GM12878 (cell line): ENCODE measurements at regions not wholly inside any gene's neighbourhood (a gene's known extent, or its start where the extent isn't known, plus 50 kb on each side); places are given as distances from the start of the nearest gene placed in this dataset.

Experiments used
- ATAC-seq: fragments of 200-7000 bp; cut with Tn5 transposase; 3 replicates; pipeline ENCODE4 v1.9.1; 2020; ENCODE audit warnings: mild to moderate bottlenecking, moderate library complexity
- BruUV-seq: library from RNA; stranded (reverse); fragments of 400-500 nt; replicated peaks from 2 replicates; lab custom pipeline; 2021; lab: Mats Ljungman, UMichigan
- CTCF ChIA-PET: fragments of 300-600 bp; sonication (Branson Sonifier 250); formaldehyde crosslinking; extraction: SDS; loops from one replicate; lab custom pipeline; 2021; ENCODE audit warnings: inconsistent platforms; lab: Yijun Ruan, JAX
- POLR2A ChIA-PET: fragments of 350-600 bp; formaldehyde crosslinking; extraction: SDS; loops from one replicate; lab custom pipeline; 2021; ENCODE audit warnings: inconsistent platforms; lab: Charles Lee
- RAD21 ChIA-PET: fragments of 300-600 bp; sonication (Branson Sonifier 250); formaldehyde crosslinking; loops from one replicate; lab custom pipeline; 2023; ENCODE audit warnings: antibody characterized with exemption; ENCODE audit not compliant: unreplicated experiment; lab: Charles Lee
- SMC1A ChIA-PET: fragments of 300-600 bp; sonication (Branson Sonifier 250); formaldehyde crosslinking; loops from one replicate; lab custom pipeline; 2023; ENCODE audit not compliant: unreplicated experiment, uncharacterized antibody; lab: Charles Lee
- DNase-seq: peaks from one replicate; pipeline ENCODE4 v3.0.0-alpha.2; 2011; ENCODE audit warnings: low read depth, low spot score
- FAIRE-seq: peaks from 3 replicates; lab custom pipeline; 2011; peaks lifted over from hg19 to GRCh38; lab: Jason Lieb, UNC
- H2AFZ ChIP-seq: 2 replicates; pipeline ENCODE4 v1.6.0; 2011; ENCODE audit warnings: low read depth, low read length, control low read depth; ENCODE audit not compliant: control insufficient read depth
- H3K27ac ChIP-seq: 2 replicates; pipeline ENCODE4 v1.5.1; 2011; ENCODE audit warnings: control low read depth; ENCODE audit not compliant: control insufficient read depth, insufficient read depth
- H3K27me3 ChIP-seq, 2 experiments: replicated peaks in 1 of 2; 2 replicates each; pipeline versions ENCODE4 v1.6.0 to v1.6.1; 2011; ENCODE audit warnings: low read length in 1 of 2; ENCODE audit not compliant: control insufficient read depth in 2 of 2, insufficient read depth in 2 of 2
- H3K36me3 ChIP-seq, 2 experiments: 2 replicates each; pipeline ENCODE4 v1.5.1; 2011; ENCODE audit warnings: low read length in 1 of 2; ENCODE audit not compliant: control insufficient read depth in 2 of 2, insufficient read depth in 2 of 2
- H3K4me1 ChIP-seq: 2 replicates; pipeline ENCODE4 v1.6.1; 2011; ENCODE audit warnings: mild to moderate bottlenecking, low read length, moderate library complexity, mixed read lengths; ENCODE audit not compliant: control insufficient read depth, insufficient read depth
- H3K4me2 ChIP-seq: 2 replicates; pipeline ENCODE4 v1.6.0; 2011; ENCODE audit warnings: control low read depth; ENCODE audit not compliant: control insufficient read depth, insufficient read depth
- H3K4me3 ChIP-seq: fragments of 200-600 bp; sonication (generic); 2 replicates; pipeline ENCODE4 v1.5.1; 2016
- H3K79me2 ChIP-seq: 2 replicates; pipeline ENCODE4 v1.6.0; 2011; ENCODE audit warnings: low read length; ENCODE audit not compliant: control insufficient read depth, insufficient read depth
- H3K9ac ChIP-seq: 2 replicates; pipeline ENCODE4 v1.8.0; 2011; ENCODE audit warnings: low read length, control low read depth, mixed read lengths; ENCODE audit not compliant: control insufficient read depth, insufficient read depth
- H3K9me3 ChIP-seq: replicated peaks from 3 replicates; pipeline ENCODE4 v1.5.1; 2011; ENCODE audit warnings: mild to moderate bottlenecking, low read length; ENCODE audit not compliant: control insufficient read depth, insufficient read depth
- H4K20me1 ChIP-seq: 2 replicates; pipeline ENCODE4 v1.6.0; 2011; ENCODE audit not compliant: control insufficient read depth, insufficient read depth
- ATF7 ChIP-seq: fragments of 450-650 bp; IDR thresholded peaks from 2 replicates; pipeline ENCODE4 v1.6.1; 2016; ENCODE audit warnings: low read depth, mild to moderate bottlenecking
- CBX3 ChIP-seq: fragments of 200-600 bp; sonication (generic); IDR thresholded peaks from 2 replicates; pipeline ENCODE4 v1.6.1; 2016; ENCODE audit warnings: low read depth, borderline replicate concordance
- ESRRA ChIP-seq: IDR thresholded peaks from 2 replicates; pipeline ENCODE4 v1.6.1; 2012; ENCODE audit warnings: mild to moderate bottlenecking, low read length, improper control_type of control experiment
- NFYA ChIP-seq: IDR thresholded peaks from 2 replicates; pipeline ENCODE4 v1.6.1; 2011; ENCODE audit warnings: low read depth, mild to moderate bottlenecking, low read length, improper control_type of control experiment, borderline replicate concordance
- PAX8 ChIP-seq: fragments of 450-650 bp; IDR thresholded peaks from 2 replicates; pipeline ENCODE4 v1.6.1; 2017; ENCODE audit warnings: mild to moderate bottlenecking, moderate library complexity
- SPI1 ChIP-seq: IDR thresholded peaks from 2 replicates; pipeline ENCODE4 v1.6.1; 2011; ENCODE audit warnings: low read depth, mild to moderate bottlenecking, low read length, moderate library complexity, borderline replicate concordance; ENCODE audit not compliant: insufficient read depth
- TCF3 ChIP-seq: IDR thresholded peaks from 2 replicates; pipeline ENCODE4 v1.6.1; 2012; ENCODE audit warnings: low read depth, mild to moderate bottlenecking, low read length, borderline replicate concordance; ENCODE audit not compliant: insufficient read depth
- YY1 ChIP-seq: IDR thresholded peaks from 2 replicates; pipeline ENCODE4 v1.6.1; 2011; ENCODE audit warnings: low read depth, mild to moderate bottlenecking, low read length
- ZSCAN29 ChIP-seq: fragments of 450-650 bp; IDR thresholded peaks from 2 replicates; pipeline ENCODE4 v1.6.1; 2017; ENCODE audit warnings: mild to moderate bottlenecking, moderate library complexity
- WGBS: methylation state at CpG from one replicate; pipeline ENCODE4 v1.1.6; 2016; ENCODE audit warnings: low lambda C conversion rate; ENCODE audit not compliant: insufficient replicate concordance, insufficient coverage; ENCODE audit errors: missing lambda C conversion rate; 5-methylcytosine and 5-hydroxymethylcytosine counted together
- in situ Hi-C: fragments of 300-500 bp; cut with MboI; formaldehyde crosslinking; loops from 9 replicates; pipeline ENCODE4 v1.14.3; 2018; ENCODE audit warnings: mixed read lengths
- intact Hi-C: fragments of 100-400 bp; cut with micrococcal nuclease; formaldehyde crosslinking; loops from one replicate; pipeline ENCODE4 v1.14.2; 2022; ENCODE audit not compliant: unreplicated experiment
- TF ChIP-seq, protein P1 (sequence below), 3 experiments: IDR thresholded peaks in 2 of 3; conservative IDR thresholded peaks in 1 of 3; 2 replicates each; pipeline ENCODE4 v1.5.1; 2011; ENCODE audit warnings: low read depth in 3 of 3, low read length in 3 of 3, mild to moderate bottlenecking in 3 of 3, control low read depth in 2 of 3, moderate library complexity in 2 of 3, inconsistent platforms in 1 of 3, mixed read lengths in 1 of 3; ENCODE audit not compliant: control insufficient read depth in 2 of 3, insufficient read depth in 1 of 3; ENCODE audit errors: extremely low read depth in 1 of 3
- TF ChIP-seq, protein P2 (sequence below): fragments of 450-650 bp; IDR thresholded peaks from 2 replicates; pipeline ENCODE4 v1.6.1; 2018; ENCODE audit warnings: borderline replicate concordance, mild to moderate bottlenecking; ENCODE audit not compliant: partially characterized antibody
- TF ChIP-seq, protein P3 (sequence below): IDR thresholded peaks from 2 replicates; pipeline ENCODE4 v1.6.1; 2011; ENCODE audit warnings: borderline replicate concordance, low read depth, mild to moderate bottlenecking, moderate library complexity, low read length; ENCODE audit not compliant: insufficient read depth, poor library complexity, severe bottlenecking

DNA sequence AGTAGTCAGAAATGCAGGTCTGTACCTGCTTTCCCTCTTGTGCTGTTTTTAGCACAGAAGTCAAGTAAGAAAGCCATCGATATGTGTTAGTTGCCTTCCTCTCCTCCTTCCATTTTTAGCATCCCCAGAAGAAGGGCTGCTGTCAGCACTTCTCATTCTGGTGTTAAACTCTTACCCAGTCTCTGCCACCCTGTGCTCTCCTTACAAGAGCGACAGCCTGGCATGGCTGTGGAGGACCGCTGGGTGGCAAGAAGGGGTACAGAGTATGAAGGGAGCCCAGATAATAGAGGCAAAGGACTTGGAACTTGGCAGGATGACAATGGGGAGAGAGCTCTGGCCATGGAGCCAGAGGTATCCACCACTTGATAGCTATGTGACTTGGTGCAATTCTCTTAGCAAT, 103.5 kb downstream of the RPS24 start:
- ChIA-PET CTCF (no interaction called here), SMC1A (no interaction called here), RAD21 (no interaction called here), POLR2A (no interaction called here)
- no peaks in the 10 kb centered on the region for H3K4me1 ChIP-seq
- no peaks in the 10 kb centered on the region for H3K36me3 ChIP-seq
- H4K20me1 ChIP-seq: no peaks in the 10 kb centered on the region
- FAIRE-seq (no peak), ATAC-seq (no peak), DNase-seq (no peak)
- H2AFZ ChIP-seq: no peak overlapping the region
- H3K4me3 ChIP-seq: no peak overlapping the region
- TF ChIP-seq, protein P1, sequence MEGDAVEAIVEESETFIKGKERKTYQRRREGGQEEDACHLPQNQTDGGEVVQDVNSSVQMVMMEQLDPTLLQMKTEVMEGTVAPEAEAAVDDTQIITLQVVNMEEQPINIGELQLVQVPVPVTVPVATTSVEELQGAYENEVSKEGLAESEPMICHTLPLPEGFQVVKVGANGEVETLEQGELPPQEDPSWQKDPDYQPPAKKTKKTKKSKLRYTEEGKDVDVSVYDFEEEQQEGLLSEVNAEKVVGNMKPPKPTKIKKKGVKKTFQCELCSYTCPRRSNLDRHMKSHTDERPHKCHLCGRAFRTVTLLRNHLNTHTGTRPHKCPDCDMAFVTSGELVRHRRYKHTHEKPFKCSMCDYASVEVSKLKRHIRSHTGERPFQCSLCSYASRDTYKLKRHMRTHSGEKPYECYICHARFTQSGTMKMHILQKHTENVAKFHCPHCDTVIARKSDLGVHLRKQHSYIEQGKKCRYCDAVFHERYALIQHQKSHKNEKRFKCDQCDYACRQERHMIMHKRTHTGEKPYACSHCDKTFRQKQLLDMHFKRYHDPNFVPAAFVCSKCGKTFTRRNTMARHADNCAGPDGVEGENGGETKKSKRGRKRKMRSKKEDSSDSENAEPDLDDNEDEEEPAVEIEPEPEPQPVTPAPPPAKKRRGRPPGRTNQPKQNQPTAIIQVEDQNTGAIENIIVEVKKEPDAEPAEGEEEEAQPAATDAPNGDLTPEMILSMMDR (IDR thresholded peaks at IDR 0.05 in 2 of 3, conservative IDR thresholded peaks at IDR 0.05 in 1 of 3; ENCODE audit: control insufficient read depth in 2 of 3, extremely low read depth in 1 of 3, insufficient read depth in 1 of 3, low read depth in 3 of 3, low read length in 3 of 3): no peak
- no peak for TF ChIP-seq NFYA
- TF ChIP-seq ESRRA: no peak
- TF ChIP-seq YY1: no peak
- no peak for TF ChIP-seq ZSCAN29
- TF ChIP-seq, protein P2, sequence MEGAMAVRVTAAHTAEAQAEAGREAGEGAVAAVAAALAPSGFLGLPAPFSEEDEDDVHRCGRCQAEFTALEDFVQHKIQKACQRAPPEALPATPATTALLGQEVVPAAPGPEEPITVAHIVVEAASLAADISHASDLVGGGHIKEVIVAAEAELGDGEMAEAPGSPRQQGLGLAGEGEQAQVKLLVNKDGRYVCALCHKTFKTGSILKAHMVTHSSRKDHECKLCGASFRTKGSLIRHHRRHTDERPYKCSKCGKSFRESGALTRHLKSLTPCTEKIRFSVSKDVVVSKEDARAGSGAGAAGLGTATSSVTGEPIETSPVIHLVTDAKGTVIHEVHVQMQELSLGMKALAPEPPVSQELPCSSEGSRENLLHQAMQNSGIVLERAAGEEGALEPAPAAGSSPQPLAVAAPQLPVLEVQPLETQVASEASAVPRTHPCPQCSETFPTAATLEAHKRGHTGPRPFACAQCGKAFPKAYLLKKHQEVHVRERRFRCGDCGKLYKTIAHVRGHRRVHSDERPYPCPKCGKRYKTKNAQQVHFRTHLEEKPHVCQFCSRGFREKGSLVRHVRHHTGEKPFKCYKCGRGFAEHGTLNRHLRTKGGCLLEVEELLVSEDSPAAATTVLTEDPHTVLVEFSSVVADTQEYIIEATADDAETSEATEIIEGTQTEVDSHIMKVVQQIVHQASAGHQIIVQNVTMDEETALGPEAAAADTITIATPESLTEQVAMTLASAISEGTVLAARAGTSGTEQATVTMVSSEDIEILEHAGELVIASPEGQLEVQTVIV: no peak
- TF ChIP-seq SPI1: no peak
- no peak for TF ChIP-seq PAX8
- TF ChIP-seq, protein P3, sequence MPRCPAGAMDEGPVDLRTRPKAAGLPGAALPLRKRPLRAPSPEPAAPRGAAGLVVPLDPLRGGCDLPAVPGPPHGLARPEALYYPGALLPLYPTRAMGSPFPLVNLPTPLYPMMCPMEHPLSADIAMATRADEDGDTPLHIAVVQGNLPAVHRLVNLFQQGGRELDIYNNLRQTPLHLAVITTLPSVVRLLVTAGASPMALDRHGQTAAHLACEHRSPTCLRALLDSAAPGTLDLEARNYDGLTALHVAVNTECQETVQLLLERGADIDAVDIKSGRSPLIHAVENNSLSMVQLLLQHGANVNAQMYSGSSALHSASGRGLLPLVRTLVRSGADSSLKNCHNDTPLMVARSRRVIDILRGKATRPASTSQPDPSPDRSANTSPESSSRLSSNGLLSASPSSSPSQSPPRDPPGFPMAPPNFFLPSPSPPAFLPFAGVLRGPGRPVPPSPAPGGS: no peak
- no peak for TF ChIP-seq TCF3
- no peak for TF ChIP-seq ATF7
- no peak for TF ChIP-seq CBX3
- no peak overlapping the region for H3K27ac ChIP-seq
- intact Hi-C loops: no loop called here
- H3K9me3 ChIP-seq: no peaks in the 10 kb centered on the region
- WGBS: 45% methylated on average over 3 of the region's 3 CpGs
- in situ Hi-C loops: no loop called here
- no peaks in the 10 kb centered on the region for H3K79me2 ChIP-seq
- H3K9ac ChIP-seq: no peak overlapping the region
- no TSS peak for BruUV-seq
- no peak overlapping the region for H3K4me2 ChIP-seq
- H3K27me3 ChIP-seq: no peaks in the 10 kb centered on the region; a peak in 1 of 4 replicates
